ENCODE measurements at regions not wholly inside any gene's neighbourhood (a gene's known extent, or its start where the extent isn't known, plus 50 kb on each side); places are given as distances from the start of the nearest gene placed in this dataset.

DNA sequence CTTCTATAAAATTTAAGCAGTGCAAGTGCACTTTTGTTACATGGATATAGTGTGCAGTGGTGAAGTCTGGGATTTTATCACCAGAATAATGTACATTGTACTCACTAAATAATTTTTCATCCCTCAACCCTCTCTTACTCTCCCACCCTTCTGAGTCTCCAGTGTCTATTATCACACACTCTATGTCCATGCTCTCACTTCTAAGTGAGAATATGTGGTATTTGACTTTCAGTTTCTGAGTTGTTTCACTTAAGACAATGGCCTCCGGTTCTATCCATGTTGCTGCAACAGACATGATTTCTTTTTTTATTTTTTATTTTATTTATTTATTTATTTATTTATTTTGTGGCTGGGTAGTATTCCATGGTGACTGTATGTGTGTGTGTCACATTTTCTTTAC is 855.9 kb upstream of the PHF14 start:
- no peak for DNase-seq (ENCODE audit: low read depth in 2 of 2)

DNA sequence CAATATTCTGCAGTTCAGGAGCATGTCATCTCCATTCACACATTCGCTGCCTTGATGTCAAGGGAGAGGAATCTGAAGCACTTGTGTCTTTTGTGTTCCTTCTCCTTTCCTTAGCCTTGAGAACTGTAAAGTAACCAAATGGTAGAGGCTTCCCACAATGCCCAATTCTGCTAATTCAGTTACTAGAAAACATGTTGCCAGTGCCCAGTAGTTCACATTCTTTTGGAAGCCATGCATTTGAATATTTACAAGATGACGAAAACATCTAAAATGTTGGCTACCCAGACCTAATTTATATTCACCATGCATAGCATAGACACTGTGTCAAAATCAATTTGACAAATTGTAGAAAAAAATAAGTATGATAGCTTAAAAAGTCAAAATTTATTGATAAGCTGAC is 852.7 kb upstream of the PHF14 start:
- no peak for DNase-seq (ENCODE audit: low read depth in 2 of 2)

DNA sequence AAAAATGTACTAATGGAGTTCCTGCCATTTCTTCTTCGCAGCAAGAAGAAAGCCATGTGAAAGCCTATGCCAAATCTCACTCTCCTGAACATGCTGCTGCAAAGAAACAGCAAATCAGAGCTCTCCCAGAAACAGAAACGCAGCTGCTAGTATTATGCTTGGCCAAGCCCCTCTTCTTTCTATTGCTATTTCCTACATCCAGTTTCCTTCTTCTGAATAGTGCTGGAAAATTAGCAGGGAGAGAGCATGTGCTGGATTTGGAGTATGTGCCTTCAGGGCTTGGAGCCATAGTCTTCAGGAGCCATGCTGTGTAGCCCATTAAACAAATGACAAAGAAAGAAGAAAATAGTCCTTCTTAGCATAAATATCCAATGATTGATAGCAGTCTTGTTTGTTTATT is 852.0 kb upstream of the PHF14 start:
- DNase-seq (ENCODE audit: low read depth in 2 of 2) = no peak

DNA sequence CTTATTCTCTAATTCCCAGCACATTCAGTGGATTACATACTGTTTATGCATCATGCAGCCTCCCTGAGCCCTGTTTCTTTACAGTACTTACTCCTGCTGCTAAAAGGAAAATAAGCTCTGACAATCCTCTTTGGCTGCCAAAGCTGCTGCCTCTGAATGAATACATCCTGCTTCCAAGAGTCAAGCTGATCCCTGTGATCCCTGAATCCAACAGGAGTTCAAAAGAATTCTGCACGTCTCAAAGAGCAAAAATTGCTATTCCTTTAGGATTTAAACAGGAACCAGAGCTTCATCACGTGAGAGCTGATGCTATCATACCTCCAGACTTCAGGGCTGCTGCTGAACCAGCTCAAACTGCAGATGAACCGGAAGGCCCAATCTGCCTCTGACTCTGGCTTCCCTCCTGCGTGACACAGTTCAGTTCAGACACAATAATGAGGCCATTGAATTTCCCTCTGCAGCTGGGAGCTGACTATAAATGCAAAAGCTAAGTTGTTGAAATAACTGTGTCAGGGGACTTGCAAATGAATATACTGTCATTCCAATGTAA is 851.0 kb upstream of the PHF14 start:
- no peak for DNase-seq (ENCODE audit: low read depth in 2 of 2)

DNA sequence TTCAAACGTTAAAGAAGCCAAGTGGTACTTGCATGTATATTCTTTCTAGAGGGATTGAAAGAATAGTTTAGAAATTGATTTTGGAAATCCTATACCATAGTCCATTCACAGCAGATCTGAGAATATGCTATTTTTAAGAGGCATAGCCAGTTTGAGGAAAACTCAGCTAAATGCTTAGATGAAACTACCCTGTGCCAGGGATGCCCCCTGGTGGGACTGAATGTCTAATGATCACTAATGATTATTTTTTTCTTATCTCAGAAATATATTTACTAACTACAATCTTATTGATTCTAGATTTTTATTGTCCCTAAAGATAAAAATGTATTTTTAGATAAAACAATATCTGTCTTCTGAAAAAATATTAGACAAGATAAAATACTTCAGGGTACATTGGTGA is 844.9 kb upstream of the PHF14 start:
- DNase-seq (ENCODE audit: low read depth in 2 of 2) = no peak

DNA sequence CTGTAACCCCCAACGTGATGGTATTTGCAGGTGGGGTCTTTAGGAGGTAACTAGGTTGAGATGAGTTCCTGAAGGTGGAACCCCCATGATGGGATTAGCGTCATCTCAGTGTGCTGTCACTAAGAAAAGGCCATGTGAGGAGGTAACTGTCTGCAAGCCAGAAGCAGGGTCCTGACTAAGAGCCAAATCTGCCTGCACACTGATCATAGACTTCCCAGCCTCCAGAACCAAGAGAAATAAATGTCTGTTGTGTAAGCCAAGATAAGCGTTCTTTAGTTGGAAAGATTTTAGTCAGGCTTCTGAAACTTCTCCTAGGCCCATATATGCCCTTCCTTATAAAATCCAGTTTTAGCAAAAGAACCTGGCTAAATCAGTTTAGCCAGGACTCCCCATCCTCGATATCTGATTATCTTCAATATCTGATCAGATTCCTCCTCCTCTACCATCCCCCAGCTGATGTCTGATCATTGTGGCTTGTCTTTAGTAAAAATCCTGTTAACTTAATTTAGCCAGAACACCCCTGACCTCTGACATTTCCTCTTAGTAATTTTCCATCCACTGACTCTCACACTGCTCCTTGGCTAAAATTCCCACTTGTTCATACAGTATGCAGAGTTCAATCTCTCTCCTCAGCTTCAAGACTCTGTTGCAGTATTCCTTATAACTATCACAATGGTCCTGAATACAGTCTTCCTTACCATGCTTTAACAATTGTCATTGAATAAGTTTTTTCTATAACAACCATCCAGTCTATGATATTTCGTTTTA is 835.4 kb upstream of the PHF14 start:
- no peak for DNase-seq (ENCODE audit: low read depth in 2 of 2)

DNA sequence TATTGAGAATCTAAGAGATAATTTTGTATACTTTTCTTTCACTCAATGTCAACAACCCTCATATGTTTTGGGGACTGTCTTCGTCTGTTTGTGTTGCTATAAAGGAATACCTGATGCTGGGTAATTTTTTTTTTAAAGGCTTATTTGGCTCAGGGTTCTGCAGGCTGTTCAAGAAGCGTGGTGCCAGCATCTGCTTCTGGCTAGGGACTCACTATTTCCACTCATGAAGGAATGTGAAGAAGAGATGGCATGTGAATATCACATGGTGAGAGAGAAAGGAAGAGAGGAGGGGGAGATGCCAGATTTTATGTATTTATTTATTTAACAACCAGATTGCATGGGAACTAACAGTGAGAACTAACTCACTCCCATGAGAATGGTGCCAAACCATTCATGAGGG is 827.4 kb upstream of the PHF14 start:
- no peak for DNase-seq (ENCODE audit: low read depth in 2 of 2)

DNA sequence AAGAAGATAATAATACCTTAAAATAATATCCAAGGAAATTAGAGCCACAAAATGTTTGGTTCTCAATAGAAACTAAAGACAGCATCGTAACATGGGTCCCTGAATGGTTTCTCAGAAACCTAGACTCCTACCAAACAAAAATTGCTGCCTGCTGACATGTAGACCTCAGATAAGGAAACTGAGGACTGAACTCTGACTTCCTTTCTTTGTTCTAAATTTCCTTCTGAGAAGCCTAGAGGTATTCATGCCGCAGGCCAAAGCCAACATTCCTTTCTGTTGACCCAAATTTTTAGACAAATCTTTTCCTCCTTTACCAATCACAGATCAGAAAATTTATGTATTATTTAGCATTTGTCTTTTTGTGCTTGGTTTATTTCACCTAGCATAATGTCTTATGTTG is 816.7 kb upstream of the PHF14 start:
- DNase-seq (ENCODE audit: low read depth in 2 of 2) = no peak

DNA sequence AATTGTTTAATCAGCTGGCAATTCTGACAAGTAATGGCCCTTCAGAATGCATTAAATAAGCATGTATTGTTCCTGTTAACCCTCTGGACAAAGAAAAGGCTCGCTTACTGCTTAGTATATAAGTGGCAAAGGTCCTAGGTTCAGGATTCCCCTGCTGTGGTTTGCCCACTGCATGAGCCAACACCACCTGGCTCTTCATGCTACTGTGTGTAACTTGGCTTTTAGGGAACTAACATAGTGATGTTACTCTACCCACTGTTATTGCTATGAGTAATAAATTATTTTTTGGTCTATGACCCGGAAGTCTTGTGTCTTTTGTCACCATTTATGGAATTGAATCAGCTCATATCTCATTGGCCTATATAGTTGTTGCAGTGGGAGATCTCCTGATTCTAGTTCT is 791.7 kb upstream of the PHF14 start:
- DNase-seq (ENCODE audit: low read depth in 2 of 2) = no peak

DNA sequence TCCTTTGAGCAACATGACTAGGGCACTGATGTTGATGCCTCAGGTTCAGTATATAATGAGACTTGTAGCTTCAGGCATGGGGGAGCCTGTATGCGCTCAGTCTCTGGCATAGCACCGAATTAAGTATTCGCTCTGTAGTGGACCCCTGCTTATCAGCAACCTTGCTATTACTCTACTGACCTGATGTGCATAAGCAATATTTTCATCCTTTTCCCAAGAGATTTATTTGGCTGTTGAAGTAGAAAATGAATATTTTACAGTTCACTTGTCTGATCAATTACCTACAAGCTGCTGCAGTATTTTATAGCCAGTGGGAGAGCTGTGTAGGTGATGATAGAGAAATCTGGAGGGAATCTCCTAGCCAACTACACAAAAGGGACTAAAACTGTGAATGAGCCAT is 781.6 kb upstream of the PHF14 start:
- DNase-seq (ENCODE audit: low read depth in 2 of 2) = no peak

DNA sequence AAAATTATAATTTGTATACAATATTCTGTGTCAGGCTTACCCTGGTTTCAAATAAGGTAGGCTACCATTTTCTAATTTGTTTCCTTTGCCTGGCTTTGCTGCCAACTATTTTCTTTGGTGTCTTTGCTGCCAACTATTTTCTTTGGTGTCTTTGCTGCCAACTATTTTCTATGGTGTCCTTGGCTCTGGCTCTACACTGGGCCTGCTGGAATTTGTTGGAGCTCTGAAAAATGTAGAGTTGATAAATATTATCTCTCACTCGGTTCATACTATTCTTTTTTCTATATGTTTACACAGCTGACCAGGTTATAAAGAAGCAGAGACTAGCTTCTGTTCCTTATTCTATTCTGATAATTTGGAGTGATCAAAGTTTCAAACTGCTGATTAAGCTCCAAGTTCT is 768.0 kb upstream of the PHF14 start:
- DNase-seq (ENCODE audit: low read depth in 2 of 2) = no peak

DNA sequence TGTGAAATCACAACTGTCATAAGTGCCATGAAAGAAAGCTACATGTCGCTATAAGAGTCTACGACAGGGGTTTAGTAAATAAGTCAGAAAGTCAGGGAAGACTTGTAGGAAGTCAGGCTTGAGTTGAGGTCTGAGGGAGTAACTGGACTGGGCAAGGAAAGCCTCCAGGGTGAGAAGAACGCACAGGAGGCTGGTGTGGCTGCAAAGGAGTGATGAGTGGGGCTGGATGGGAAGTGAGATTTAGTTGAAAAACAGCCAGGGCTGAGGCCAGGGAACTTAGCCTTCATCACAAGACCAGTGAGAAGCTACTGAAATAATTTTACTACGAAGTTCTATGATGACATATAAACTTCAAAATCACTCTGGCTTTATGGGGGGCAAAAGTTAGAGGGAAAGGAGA is 763.7 kb upstream of the PHF14 start:
- DNase-seq (ENCODE audit: low read depth in 2 of 2) = no peak

DNA sequence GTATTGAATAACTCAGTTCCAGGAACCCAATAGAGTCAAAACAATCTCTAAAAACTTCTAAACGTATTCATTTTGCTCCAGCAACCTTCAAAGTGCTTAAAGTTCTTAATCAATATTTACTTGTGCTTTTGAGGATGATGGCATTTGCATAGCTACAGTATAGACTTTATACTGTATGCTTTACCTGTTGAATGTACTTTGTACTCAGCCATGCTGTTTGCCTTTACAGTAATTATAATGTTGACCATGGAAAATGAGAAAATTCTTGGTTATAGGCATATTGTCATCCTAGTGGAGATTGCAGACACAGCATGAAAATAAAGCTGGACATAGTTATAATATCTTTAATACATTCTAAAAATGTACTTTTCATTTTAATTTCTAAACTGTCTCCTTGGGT is 762.7 kb upstream of the PHF14 start:
- DNase-seq (ENCODE audit: low read depth in 2 of 2) = no peak

DNA sequence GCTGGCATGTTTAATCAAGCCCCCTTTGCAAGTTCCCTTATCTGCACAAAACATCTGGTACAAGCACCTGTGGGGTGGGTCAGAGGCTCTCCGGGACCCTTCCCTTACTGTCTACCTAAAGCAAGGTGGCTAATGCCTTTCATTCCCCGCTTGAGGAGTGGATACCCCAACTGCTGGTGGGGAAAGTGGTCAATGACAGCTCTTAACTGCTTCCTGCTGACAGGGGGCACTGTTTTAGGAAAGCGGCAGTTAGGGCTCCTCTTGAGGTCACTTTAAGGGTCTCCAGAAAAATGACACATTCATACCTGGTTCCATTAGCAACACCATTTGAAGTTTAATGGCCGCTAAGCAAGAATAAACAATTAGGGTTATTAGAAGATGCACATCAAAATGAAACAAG is 761.8 kb upstream of the PHF14 start:
- DNase-seq (ENCODE audit: low read depth in 2 of 2) = no peak

DNA sequence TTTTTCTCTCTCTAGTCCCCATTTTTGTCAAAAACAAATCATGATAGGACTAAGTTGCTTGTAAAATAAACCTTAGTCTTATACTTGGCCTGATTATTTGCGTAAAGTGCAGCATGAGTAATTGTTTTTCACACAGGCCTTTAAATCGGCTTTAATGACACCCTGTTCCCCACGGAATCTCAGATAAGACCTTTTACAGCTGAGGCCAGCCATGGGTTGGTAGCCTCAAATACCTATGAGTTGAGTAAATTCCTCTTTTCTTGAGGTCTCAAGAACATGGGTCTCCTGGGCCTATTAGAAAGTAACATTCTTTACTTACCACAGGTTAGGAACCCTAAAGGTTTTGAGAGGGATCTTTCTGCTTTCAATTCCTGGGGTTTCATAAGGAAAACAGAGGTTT is 761.0 kb upstream of the PHF14 start:
- no peak for DNase-seq (ENCODE audit: low read depth in 2 of 2)

DNA sequence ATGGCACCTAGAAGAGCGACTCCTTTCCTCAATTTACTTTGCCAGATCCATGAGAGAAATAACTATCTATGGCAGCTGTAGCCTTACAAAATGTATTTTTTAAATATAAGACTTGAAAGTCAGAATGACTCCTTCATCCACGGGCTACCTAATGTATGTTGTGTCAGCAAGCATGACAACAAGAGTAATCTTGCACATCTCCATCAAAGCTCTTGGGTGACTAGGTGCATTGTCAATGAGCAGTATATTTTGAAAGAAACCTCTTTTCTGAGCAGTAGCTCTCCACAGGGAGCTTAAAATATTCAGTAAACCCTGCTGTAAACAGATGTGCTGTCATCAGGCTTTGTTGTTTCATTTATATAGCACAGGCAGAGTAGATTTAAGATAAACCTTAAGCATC is 757.2 kb upstream of the PHF14 start:
- no peak for DNase-seq (ENCODE audit: low read depth in 2 of 2)

DNA sequence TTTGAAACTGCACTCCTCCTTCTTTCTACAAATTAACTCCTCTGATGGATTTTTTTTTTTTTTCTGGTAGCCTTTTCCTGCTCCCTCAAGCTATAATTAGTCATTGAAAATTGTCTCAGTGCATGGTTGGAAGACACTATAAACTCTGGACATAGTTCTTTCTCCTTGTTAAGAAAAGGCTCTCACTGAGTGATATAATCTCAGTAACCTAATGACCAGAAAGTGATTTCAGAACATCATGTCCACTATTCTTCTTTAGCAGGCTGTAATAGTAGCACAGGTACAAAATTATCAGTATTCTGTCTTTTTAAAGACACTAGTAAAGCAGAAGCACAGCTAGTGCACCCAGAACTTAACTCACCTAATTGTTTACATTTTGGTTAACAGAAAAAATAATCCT is 752.6 kb upstream of the PHF14 start:
- DNase-seq (ENCODE audit: low read depth in 2 of 2) = no peak

DNA sequence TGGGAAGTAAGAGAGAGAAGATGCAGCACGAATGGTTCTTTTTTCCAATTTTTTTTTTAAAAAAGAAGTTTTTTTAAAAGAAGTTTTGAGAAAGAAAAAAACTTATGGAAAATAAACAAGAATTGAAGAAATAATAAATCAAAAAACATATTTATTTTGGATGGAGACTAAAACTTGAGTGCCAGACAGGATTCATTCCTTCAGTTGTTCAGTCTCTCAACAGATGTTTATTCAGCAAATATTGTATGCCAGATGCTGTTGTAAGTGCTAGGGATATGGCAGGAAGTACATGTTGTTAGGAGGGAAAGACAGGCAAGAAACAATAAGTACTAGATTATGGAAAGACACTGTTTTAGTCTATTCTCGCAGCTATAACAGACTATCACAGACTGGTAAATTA is 750.7 kb upstream of the PHF14 start:
- DNase-seq (ENCODE audit: low read depth in 2 of 2) = no peak

DNA sequence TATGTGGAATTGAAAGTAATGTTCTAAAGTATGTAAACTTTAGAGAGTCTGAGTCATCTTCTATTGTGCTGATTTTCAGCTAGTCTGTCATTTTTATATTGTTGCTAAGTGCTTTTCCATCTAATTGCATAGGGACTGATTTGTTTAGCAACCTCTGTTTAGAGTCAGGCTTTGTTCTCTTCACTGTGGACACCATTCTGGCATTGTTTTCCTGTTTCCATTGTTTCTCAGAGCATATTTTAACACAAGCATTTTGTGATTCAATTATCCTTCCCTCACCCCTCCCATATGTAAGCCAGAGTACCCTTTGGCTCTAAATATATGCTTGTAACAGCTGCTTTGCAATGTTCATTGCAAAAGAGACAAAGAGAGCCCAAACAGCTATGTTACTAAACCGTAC is 748.4 kb upstream of the PHF14 start:
- no peak for DNase-seq (ENCODE audit: low read depth in 2 of 2)

DNA sequence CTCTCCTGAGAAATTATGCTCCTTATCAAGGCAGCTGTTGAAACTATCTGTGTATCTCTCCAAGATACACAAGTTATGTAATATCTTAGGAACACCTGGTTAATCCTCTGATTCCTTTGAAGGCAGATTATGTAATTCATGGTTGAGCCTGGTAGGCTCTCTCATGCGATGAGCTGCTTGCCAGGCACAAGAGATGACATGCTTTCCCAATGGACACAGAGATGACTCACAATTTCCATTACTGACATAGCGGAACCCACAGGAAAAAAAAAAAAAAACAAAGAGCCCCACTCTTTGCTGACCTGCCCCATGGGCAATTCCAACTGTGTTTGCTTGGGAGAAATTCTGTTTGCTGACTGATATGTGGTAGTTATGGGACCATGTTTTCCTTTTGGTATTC is 736.4 kb upstream of the PHF14 start:
- no peak for DNase-seq (ENCODE audit: low read depth in 2 of 2)

DNA sequence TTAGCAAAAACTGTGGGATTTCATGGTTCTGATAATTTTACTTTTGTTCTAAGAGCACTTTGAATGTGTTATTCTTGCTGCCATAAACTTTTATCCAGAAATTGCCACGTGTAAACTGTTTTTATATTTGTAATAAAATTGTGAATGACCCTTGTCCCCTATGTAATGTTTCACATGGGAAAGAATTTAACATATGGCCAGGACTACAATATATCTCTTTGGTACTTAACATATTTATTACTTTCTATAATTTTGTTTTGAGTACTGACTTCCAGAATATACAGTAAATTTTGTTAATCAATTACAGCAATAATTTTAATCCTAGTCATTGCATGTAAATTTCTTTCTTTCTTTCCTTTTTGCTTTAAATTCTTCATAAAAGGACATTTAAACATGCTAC is 735.0 kb upstream of the PHF14 start:
- DNase-seq (ENCODE audit: low read depth in 2 of 2) = no peak

DNA sequence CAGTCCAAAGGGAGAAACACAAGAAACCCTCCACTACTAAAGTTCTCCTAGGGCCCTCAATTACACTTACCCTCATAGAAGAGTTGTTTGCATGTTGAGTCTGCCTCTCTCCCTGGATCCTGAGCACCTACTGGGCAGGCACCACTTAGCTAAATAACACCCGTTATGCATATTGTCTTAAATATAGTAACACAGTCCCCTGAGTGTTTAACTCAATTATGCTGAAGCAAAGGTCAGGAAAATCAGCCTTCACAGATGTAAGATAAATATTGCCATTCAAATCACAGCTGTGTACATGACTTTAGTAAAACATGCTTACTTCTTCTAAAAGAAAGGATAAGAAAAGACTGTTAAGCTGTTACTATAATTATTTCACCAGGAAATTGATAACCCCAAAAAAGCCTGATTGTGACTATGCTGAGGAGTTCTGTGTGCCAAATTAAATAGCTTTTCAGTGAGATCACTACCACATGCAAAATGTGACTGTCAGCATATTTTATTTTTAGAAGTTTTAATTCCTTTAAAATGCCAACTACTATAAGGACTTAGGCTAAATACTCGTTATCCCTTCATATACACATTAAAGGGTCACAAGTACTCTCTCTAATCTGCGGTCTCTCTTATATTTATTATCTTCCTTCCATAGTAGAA is 733.9 kb upstream of the PHF14 start:
- no peak for DNase-seq (ENCODE audit: low read depth in 2 of 2)

DNA sequence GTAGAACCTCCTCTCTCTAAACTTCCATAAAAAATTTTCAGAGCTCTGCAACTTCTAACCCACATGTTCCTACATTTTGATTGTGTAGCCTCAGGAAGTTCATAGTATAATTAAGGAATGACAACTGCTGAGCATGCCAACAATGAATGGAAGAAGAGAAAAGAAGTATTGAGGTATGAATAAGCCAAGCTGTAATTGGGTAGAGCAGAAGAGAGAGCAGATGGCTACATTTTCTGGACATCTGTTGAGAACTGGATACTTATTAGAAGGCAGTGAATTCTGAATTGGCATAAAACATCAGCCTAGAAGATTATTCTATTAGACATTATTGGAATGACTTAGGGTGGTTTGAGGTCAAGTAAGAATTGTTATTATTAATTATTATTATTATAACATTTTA is 728.3 kb upstream of the PHF14 start:
- DNase-seq (ENCODE audit: low read depth in 2 of 2) = no peak

DNA sequence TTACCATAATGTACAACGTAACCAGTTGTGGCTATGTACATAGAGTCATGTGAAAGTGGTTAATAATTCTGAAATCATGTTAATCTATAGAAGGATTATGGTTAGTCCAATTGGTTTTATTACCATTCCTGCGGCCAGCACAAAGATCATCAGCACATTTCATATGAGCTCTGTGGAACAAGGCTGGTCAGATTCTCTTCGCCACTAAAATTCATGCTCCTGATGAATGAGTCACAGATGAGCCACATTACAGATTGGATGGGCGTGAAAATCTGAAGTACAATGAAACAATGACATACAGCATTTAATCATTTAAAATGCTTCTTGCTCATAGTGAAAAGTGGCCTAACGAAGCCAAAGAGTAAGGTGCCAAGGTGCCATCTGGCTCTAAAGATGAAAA is 716.2 kb upstream of the PHF14 start:
- no peak for DNase-seq (ENCODE audit: low read depth in 2 of 2)
